HG03066 (cell line): ENCODE measurements at regions not wholly inside any gene's neighbourhood (a gene's known extent, or its start where the extent isn't known, plus 50 kb on each side); places are given as distances from the start of the nearest gene placed in this dataset.

Experiments used
- ATAC-seq: cut with Tn5 transposase; IDR thresholded peaks from one replicate; pipeline ENCODE4 v1.9.1; 2021; ENCODE audit warnings: low read depth; ENCODE audit not compliant: unreplicated experiment

- ATAC-seq = no peak
Observed at GRCh38 chr7:18400275-18400674, 95.3 kb upstream of the HDAC9 start.

GRCh38 chr7:18400726-18401125 is 94.8 kb upstream of the HDAC9 start:
- no peak for ATAC-seq

- ATAC-seq = no peak
Observed at GRCh38 chr7:18401757-18402156, 93.8 kb upstream of the HDAC9 start.

- no peak for ATAC-seq
Observed at GRCh38 chr7:18402488-18403183, 92.9 kb upstream of the HDAC9 start.

GRCh38 chr7:18405726-18406125 is 89.8 kb upstream of the HDAC9 start:
- no peak for ATAC-seq

GRCh38 chr7:18407385-18407784 is 88.2 kb upstream of the HDAC9 start:
- ATAC-seq = no peak

- no peak for ATAC-seq
Observed at GRCh38 chr7:18408461-18408860, 87.1 kb upstream of the HDAC9 start.

- ATAC-seq = no peak
Observed at GRCh38 chr7:18408868-18409267, 86.7 kb upstream of the HDAC9 start.

GRCh38 chr7:18413447-18413846 is 82.1 kb upstream of the HDAC9 start:
- ATAC-seq = no peak

GRCh38 chr7:18414885-18415284 is 80.7 kb upstream of the HDAC9 start:
- ATAC-seq = no peak

- ATAC-seq = no peak
Observed at GRCh38 chr7:18416988-18417387, 78.6 kb upstream of the HDAC9 start.

GRCh38 chr7:18419456-18419855 is 76.1 kb upstream of the HDAC9 start:
- no peak for ATAC-seq

GRCh38 chr7:18420108-18420507 is 75.4 kb upstream of the HDAC9 start:
- ATAC-seq = no peak

GRCh38 chr7:18420748-18421147 is 74.8 kb upstream of the HDAC9 start:
- no peak for ATAC-seq

GRCh38 chr7:18421297-18422002 is 74.1 kb upstream of the HDAC9 start:
- ATAC-seq = no peak

GRCh38 chr7:18425227-18425626 is 70.3 kb upstream of the HDAC9 start:
- ATAC-seq = no peak

GRCh38 chr7:18425838-18426445 is 69.6 kb upstream of the HDAC9 start:
- ATAC-seq = no peak

GRCh38 chr7:18426564-18427226 is 68.9 kb upstream of the HDAC9 start:
- ATAC-seq = no peak

- ATAC-seq = no peak
Observed at GRCh38 chr7:18429547-18429946, 66.0 kb upstream of the HDAC9 start.

GRCh38 chr7:18430810-18431209 is 64.7 kb upstream of the HDAC9 start:
- ATAC-seq = no peak

- ATAC-seq = no peak
Observed at GRCh38 chr7:18434171-18434570, 61.4 kb upstream of the HDAC9 start.
